Kidney (tissue), 13 donors: ENCODE measurements at regions not wholly inside any gene's neighbourhood (a gene's known extent, or its start where the extent isn't known, plus 50 kb on each side); places are given as distances from the start of the nearest gene placed in this dataset.

ENCODE experiments used
- DNase-seq, 5 donors: peaks; one replicate each; pipeline ENCODE4 v3.0.0-alpha.2; 2013 to 2020
- FAIRE-seq: peaks from 2 replicates; lab custom pipeline; 2012; peaks lifted over from hg19 to GRCh38; lab: Jason Lieb, UNC
- H3K27ac ChIP-seq, 2 donors: one replicate each; pipeline ENCODE4 v1.7.0; 2013; ENCODE audit warnings: low read depth in 2 of 2, low read length in 2 of 2, inconsistent platforms in 1 of 2
- H3K27me3 ChIP-seq: one replicate; pipeline ENCODE4 v1.7.1; 2013; ENCODE audit warnings: low read length, inconsistent platforms; ENCODE audit not compliant: control insufficient read depth, insufficient read depth
- H3K36me3 ChIP-seq, 3 donors: one replicate each; pipeline versions ENCODE4 v1.7.0 to v1.7.1; 2013; ENCODE audit warnings: low read length in 3 of 3, control low read depth in 1 of 3, inconsistent platforms in 1 of 3; ENCODE audit not compliant: insufficient read depth in 3 of 3, control insufficient read depth in 2 of 3
- H3K4me1 ChIP-seq, 3 donors: one replicate each; pipeline versions ENCODE4 v1.7.0 to v1.7.1; 2013; ENCODE audit warnings: low read length in 3 of 3, inconsistent platforms in 1 of 3, low read depth in 1 of 3; ENCODE audit not compliant: control insufficient read depth in 2 of 3, insufficient read depth in 2 of 3
- H3K4me3 ChIP-seq, 3 donors: one replicate each; pipeline versions ENCODE4 v1.7.0 to v1.8.1; 2013; ENCODE audit warnings: low read length in 3 of 3, control low read depth in 1 of 3, inconsistent platforms in 1 of 3
- H3K9ac ChIP-seq, 3 donors: one replicate each; pipeline versions ENCODE4 v1.7.0 to v1.7.1; 2013; ENCODE audit warnings: low read length in 3 of 3, control low read depth in 1 of 3, inconsistent platforms in 1 of 3
- H3K9me3 ChIP-seq, 3 donors: one replicate each; pipeline versions ENCODE4 v1.7.0 to v1.7.1; 2013; ENCODE audit warnings: low read length in 3 of 3, control low read depth in 1 of 3, inconsistent platforms in 1 of 3; ENCODE audit not compliant: control insufficient read depth in 2 of 3, insufficient read depth in 1 of 3
- intact Hi-C: fragments of 100-400 bp; cut with DNase I; formaldehyde crosslinking; loops from one replicate; pipeline ENCODE4 v1.11.1; 2022
- TF ChIP-seq, protein P1 (sequence below): IDR thresholded peaks from 3 replicates; pipeline ENCODE4 v1.5.1; 2012; ENCODE audit warnings: mild to moderate bottlenecking, moderate library complexity, borderline replicate concordance; ENCODE audit not compliant: insufficient read depth; ENCODE audit errors: extremely low read depth
- donor health status: control.
- donor health status: control.
- donor health status: control.
- donor health status: control.
- donor health status: control.
- donor health status: DM: yes; HTN: yes; CAD: no.
- donor health status: Normal renal cell carcinoma (clear cell type).

DNA sequence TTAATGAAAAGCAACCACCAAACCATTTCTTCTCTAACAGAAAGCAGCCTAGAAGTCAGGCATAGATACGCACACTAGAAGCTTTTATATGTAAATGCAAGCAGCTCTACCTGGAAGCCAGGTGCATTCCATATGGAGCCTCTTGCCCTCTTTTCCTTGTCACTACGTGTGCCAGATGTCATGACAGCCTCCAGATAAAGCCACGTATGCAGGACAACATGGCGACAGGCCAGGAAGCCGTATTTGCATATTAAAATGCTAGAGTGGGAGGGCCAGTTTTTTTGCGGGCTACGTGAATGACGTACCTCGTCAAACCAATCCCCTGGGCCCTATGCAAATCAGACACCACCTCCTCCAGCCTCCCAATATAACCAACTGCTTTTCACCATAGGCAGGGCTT lies 308.1 kb upstream of the SPTLC3 start:
- DNase-seq (no peak), FAIRE-seq (no peak)
- no peak overlapping the region for H3K4me3 ChIP-seq
- H3K36me3 ChIP-seq, result no peaks in the 10 kb centered on the region
- TF ChIP-seq, protein P1, sequence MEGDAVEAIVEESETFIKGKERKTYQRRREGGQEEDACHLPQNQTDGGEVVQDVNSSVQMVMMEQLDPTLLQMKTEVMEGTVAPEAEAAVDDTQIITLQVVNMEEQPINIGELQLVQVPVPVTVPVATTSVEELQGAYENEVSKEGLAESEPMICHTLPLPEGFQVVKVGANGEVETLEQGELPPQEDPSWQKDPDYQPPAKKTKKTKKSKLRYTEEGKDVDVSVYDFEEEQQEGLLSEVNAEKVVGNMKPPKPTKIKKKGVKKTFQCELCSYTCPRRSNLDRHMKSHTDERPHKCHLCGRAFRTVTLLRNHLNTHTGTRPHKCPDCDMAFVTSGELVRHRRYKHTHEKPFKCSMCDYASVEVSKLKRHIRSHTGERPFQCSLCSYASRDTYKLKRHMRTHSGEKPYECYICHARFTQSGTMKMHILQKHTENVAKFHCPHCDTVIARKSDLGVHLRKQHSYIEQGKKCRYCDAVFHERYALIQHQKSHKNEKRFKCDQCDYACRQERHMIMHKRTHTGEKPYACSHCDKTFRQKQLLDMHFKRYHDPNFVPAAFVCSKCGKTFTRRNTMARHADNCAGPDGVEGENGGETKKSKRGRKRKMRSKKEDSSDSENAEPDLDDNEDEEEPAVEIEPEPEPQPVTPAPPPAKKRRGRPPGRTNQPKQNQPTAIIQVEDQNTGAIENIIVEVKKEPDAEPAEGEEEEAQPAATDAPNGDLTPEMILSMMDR, result no peak
- H3K4me1 ChIP-seq, result no peaks in the 10 kb centered on the region
- H3K9me3 ChIP-seq, result no peaks in the 10 kb centered on the region
- no peak overlapping the region for H3K9ac ChIP-seq
- H3K27ac ChIP-seq, result no peak overlapping the region
- no peaks in the 10 kb centered on the region for H3K27me3 ChIP-seq
- intact Hi-C loops, result no loop called here

DNA sequence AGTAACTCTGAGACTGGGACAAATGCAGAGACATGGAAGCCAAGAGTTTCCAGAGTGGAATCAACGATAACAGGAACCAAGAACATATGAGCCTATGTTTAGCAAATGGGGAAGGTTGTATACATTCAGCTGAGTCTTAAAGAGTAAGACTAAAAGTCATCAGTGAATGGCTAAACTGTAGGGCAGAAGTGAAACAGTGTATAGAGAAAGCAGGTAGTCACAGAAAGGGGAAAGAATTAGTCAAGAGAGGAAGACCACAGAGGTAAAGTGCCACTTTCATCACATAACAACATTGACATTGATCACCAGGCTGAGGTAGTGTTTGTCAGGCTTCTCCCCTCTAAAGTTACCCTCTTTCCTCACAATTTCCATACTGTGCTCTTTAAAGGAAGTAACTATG lies 306.5 kb upstream of the SPTLC3 start:
- TF ChIP-seq, protein P1, result no peak
- no peaks in the 10 kb centered on the region for H3K27me3 ChIP-seq
- FAIRE-seq (no peak), DNase-seq (no peak)
- no peak overlapping the region for H3K27ac ChIP-seq
- no peaks in the 10 kb centered on the region for H3K36me3 ChIP-seq
- no peaks in the 10 kb centered on the region for H3K9me3 ChIP-seq
- H3K4me3 ChIP-seq, result no peak overlapping the region
- no peak overlapping the region for H3K9ac ChIP-seq
- no peaks in the 10 kb centered on the region for H3K4me1 ChIP-seq
- intact Hi-C loops, result no loop called here

DNA sequence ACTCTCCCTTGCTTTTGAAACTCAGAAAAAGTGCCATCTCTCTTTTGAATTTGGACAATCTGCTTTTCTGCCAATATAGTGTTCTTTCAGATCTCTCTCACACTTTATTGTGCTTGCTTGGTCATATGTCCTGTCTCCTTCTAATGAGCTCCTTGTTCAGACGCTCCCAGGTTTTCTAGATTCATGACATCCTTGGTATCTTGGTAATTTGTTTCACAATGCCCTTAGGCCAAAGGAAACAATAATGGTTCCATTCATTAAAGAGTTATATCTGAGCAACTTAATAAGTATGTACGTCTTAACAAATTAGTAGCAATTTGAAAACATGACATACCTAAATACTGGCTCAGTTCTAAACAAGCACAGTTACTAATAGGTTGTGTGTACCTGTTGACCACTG lies 293.4 kb upstream of the SPTLC3 start:
- H3K9ac ChIP-seq, result no peak overlapping the region
- no peaks in the 10 kb centered on the region for H3K27me3 ChIP-seq
- DNase-seq (no peak), FAIRE-seq (no peak)
- intact Hi-C loops, result no loop called here
- H3K4me1 ChIP-seq, result no peaks in the 10 kb centered on the region
- TF ChIP-seq, protein P1, result no peak
- no peak overlapping the region for H3K27ac ChIP-seq
- H3K4me3 ChIP-seq, result no peak overlapping the region
- no peaks in the 10 kb centered on the region for H3K36me3 ChIP-seq
- no peaks in the 10 kb centered on the region for H3K9me3 ChIP-seq

DNA sequence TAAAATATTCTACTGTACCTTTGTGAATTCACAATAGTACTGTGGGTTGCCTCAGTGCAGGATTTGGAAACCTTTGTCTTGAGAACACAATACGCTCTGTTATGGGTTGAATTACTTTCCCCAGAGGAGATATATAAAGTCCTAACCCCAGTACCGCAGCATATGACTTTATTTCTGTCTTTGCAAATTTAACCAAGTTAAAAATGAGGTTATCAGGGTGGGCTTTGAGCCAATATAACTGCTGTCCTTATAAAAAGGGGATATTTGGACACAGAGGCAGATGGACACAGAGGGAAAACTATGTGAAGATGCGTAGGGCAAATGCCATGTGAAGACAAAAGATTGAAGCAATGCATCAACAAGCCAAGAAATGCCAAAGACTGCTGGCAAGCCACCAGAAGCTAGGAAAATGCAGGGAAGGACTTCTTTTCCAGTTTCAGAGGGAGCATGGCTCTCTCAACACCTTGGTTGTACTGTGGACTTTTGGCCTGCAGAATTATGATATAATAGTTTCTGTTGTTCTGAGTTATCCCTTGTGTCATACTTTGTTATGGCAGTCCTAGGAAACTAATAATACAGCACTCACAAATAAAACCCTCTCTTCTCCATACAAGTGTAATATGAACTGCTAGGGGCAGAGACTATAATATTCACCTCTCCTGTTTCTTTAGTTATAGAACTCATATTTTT lies 292.6 kb upstream of the SPTLC3 start:
- Histone ChIP-seq H3K27ac (no peak overlapping the region), H3K27me3 (no peaks in the 10 kb centered on the region), H3K4me1 (no peaks in the 10 kb centered on the region), H3K36me3 (no peaks in the 10 kb centered on the region), H3K9ac (no peak overlapping the region), H3K4me3 (no peak overlapping the region), H3K9me3 (no peaks in the 10 kb centered on the region)
- no peak for FAIRE-seq
- intact Hi-C loops, result no loop called here
- TF ChIP-seq, protein P1, result no peak
- no peak for DNase-seq
